Prostate gland (tissue), 2 donors: ENCODE measurements at regions not wholly inside any gene's neighbourhood (a gene's known extent, or its start where the extent isn't known, plus 50 kb on each side); places are given as distances from the start of the nearest gene placed in this dataset.

Source experiments
- POLR2A ChIP-seq: fragments of 450-650 bp; IDR thresholded peaks from one replicate; pipeline ENCODE4 v1.6.1; 2016; ENCODE audit warnings: antibody characterized with exemption, mild to moderate bottlenecking
- TF ChIP-seq, protein P1 (sequence below), 4 experiments: fragments of 200-600 bp in 2 of 4; fragments of 450-650 bp in 2 of 4; sonication (generic) in 2 of 4; IDR thresholded peaks; 1 replicate in 3 of 4; 2 replicates in 1 of 4; pipeline ENCODE4 v1.5.1; 2016 to 2019; ENCODE audit warnings: antibody characterized with exemption in 4 of 4, mild to moderate bottlenecking in 2 of 4, moderate library complexity in 2 of 4

DNA sequence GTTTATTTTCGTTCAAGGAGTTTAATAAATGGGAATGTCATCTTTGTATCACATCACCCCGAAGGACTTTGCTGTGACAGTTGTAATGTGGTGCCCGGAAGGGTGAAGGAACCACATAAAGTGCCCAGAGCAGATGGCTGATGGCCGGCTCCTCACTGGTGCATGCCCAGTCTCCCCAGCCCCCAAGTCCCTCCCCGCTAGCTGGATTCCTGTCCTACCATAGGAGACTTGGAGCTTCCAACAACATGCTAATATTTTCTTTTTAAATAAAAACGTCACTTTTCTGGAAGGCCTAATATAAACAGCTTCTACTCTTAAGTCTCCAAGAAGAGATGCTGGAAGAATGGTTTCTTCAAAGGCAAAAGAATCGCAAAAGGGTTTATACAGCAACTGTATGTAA lies 273.9 kb upstream of the LRTM1 start:
- TF ChIP-seq, protein P1, sequence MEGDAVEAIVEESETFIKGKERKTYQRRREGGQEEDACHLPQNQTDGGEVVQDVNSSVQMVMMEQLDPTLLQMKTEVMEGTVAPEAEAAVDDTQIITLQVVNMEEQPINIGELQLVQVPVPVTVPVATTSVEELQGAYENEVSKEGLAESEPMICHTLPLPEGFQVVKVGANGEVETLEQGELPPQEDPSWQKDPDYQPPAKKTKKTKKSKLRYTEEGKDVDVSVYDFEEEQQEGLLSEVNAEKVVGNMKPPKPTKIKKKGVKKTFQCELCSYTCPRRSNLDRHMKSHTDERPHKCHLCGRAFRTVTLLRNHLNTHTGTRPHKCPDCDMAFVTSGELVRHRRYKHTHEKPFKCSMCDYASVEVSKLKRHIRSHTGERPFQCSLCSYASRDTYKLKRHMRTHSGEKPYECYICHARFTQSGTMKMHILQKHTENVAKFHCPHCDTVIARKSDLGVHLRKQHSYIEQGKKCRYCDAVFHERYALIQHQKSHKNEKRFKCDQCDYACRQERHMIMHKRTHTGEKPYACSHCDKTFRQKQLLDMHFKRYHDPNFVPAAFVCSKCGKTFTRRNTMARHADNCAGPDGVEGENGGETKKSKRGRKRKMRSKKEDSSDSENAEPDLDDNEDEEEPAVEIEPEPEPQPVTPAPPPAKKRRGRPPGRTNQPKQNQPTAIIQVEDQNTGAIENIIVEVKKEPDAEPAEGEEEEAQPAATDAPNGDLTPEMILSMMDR (IDR thresholded peaks at IDR 0.05): no peak
- TF ChIP-seq POLR2A: no peak
